Sigmoid colon (tissue), 4 donors: ENCODE measurements at regions not wholly inside any gene's neighbourhood (a gene's known extent, or its start where the extent isn't known, plus 50 kb on each side); places are given as distances from the start of the nearest gene placed in this dataset.

ENCODE experiments used
- EP300 ChIP-seq, 4 donors: sonication (generic); formaldehyde crosslinking; IDR thresholded peaks; one replicate each; pipeline ENCODE4 v1.6.1; 2017; ENCODE audit warnings: antibody characterized with exemption in 4 of 4
- POLR2AphosphoS5 ChIP-seq, 4 donors: sonication (generic); formaldehyde crosslinking; IDR thresholded peaks; one replicate each; pipeline ENCODE4 v1.6.1; 2017; ENCODE audit warnings: antibody characterized with exemption in 4 of 4
- TF ChIP-seq, protein P1 (sequence below), 4 experiments: fragments of 450-650 bp in 3 of 4; fragments of 200-600 bp in 1 of 4; IDR thresholded peaks; one replicate each; pipeline ENCODE4 v1.5.1; 2016 to 2019; ENCODE audit warnings: antibody characterized with exemption in 4 of 4, mild to moderate bottlenecking in 3 of 4, moderate library complexity in 2 of 4

DNA sequence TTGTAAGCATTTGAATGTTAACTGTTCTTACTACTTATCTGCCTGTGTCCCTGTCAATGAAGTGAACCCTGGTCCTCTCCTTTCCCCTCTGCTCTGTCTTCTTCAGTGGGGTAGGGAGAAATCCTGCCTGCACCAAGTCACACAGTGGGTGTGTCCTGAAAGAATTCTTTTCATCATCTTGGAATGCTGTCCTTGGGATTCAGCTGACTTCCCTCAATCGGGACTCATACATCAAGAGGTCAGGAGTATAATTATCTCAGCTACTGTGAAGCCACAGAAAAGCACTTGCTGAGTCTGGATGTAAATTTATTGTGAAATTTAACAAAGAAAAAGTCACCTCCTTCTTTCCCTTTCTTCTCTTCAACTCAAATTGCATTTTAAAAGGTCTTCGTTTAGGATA is 328.5 kb downstream of the SOX4 start:
- TF ChIP-seq, protein P1, sequence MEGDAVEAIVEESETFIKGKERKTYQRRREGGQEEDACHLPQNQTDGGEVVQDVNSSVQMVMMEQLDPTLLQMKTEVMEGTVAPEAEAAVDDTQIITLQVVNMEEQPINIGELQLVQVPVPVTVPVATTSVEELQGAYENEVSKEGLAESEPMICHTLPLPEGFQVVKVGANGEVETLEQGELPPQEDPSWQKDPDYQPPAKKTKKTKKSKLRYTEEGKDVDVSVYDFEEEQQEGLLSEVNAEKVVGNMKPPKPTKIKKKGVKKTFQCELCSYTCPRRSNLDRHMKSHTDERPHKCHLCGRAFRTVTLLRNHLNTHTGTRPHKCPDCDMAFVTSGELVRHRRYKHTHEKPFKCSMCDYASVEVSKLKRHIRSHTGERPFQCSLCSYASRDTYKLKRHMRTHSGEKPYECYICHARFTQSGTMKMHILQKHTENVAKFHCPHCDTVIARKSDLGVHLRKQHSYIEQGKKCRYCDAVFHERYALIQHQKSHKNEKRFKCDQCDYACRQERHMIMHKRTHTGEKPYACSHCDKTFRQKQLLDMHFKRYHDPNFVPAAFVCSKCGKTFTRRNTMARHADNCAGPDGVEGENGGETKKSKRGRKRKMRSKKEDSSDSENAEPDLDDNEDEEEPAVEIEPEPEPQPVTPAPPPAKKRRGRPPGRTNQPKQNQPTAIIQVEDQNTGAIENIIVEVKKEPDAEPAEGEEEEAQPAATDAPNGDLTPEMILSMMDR (IDR thresholded peaks at IDR 0.05): no peak
- TF ChIP-seq POLR2AphosphoS5 (IDR thresholded peaks at IDR 0.05): no peak
- no peak for TF ChIP-seq EP300 (IDR thresholded peaks at IDR 0.05)
